ENCODE measurements at regions not wholly inside any gene's neighbourhood (a gene's known extent, or its start where the extent isn't known, plus 50 kb on each side); places are given as distances from the start of the nearest gene placed in this dataset.

DNA sequence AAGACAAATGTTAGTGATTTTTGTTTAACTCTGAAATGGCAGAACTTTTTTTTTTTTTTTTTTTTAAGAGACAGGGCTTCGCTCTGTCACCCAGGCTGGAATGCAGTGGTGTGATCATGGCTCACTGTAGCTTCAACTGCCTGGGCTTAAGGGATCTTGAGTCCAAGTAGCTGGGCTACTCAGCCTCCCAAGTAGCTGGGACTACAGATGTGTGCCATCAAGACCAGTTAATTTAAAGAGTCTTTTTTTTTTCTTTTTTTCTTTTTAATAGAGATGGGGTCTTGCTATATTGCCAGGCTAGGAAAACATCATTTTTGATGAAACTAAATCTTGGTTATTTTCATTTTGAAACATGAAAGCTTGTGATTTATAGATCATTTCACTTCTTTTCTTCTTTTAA, 91.6 kb upstream of the PTCH1 start:
- Mint-ChIP-seq H3K27me3 (ENCODE audit: low read depth) (peaks cover 8% of the 10 kb centered on the region), H3K27ac (no peak overlapping the region), H3K4me3 (no peak overlapping the region), H3K9me3 (no peaks in the 10 kb centered on the region), H3K36me3 (ENCODE audit: low read depth) (no peaks in the 10 kb centered on the region), H3K4me1 (ENCODE audit: low read depth) (no peaks in the 10 kb centered on the region)

DNA sequence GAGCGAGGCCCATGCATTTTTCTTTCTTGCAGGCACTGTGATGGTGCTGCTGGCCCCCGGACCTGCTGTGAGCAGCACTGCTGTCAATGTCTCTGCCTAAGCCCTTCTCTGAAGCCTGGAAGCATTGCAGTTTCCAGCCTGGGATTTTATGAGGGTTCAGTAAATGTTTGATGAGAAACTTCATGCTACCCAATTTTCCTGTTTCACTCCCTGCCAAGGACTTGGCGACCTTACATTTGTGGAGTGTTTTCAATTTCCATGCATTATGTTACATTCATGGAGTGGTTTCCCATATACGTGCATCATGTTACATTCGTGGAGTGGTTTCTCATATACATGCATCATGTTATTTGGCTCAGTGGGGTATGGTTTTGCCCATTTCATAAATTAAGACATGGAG, 90.7 kb upstream of the PTCH1 start:
- Mint-ChIP-seq H3K27ac (no peak overlapping the region), H3K4me3 (no peak overlapping the region), H3K9me3 (no peaks in the 10 kb centered on the region), H3K27me3 (ENCODE audit: low read depth) (peaks cover 6% of the 10 kb centered on the region), H3K4me1 (ENCODE audit: low read depth) (no peaks in the 10 kb centered on the region), H3K36me3 (ENCODE audit: low read depth) (no peaks in the 10 kb centered on the region)

DNA sequence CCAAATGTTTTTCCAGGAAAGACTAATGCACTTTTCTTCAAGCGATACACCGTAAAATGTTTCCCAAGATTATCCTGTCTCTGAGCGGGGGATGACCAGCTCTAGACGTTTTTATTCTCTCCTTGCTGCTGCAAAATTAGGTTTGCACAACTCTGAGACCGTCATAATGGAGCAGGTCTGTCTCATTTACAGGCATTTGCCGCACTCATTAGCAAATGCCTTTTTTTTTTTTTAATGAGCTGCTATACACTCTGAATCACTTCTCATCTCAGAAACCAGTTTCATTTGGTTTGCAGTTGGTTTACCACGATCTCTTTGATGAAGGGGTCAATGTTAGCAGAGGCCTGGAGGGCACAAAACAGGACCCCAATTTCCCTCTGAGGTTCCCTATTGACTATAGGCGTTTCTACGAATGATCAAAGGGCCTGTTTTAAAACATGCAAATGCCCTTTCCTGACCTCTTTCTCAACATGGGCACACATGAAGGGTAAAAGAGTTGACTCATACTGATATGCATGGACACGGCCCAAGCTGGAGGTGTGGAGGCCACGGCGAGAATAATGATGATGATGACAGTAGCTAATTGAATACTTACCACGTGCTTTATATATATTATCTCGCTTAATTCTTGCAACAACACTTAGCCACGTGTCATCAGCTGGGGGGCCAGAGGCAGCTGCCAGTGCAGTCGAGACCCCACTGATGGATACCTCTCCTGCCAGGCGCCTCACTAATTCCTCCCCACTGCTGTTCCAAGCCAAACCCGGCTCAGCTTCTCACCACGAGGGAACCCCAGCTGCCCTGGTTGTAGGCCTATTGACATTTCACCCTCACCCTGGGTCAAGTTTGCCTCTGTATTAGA, 89.9 kb upstream of the PTCH1 start:
- Mint-ChIP-seq H3K36me3 (ENCODE audit: low read depth) (no peaks in the 10 kb centered on the region), H3K4me3 (no peak overlapping the region), H3K4me1 (ENCODE audit: low read depth) (no peaks in the 10 kb centered on the region), H3K27me3 (ENCODE audit: low read depth) (peaks cover 6% of the 10 kb centered on the region), H3K9me3 (no peaks in the 10 kb centered on the region), H3K27ac (no peak overlapping the region)

DNA sequence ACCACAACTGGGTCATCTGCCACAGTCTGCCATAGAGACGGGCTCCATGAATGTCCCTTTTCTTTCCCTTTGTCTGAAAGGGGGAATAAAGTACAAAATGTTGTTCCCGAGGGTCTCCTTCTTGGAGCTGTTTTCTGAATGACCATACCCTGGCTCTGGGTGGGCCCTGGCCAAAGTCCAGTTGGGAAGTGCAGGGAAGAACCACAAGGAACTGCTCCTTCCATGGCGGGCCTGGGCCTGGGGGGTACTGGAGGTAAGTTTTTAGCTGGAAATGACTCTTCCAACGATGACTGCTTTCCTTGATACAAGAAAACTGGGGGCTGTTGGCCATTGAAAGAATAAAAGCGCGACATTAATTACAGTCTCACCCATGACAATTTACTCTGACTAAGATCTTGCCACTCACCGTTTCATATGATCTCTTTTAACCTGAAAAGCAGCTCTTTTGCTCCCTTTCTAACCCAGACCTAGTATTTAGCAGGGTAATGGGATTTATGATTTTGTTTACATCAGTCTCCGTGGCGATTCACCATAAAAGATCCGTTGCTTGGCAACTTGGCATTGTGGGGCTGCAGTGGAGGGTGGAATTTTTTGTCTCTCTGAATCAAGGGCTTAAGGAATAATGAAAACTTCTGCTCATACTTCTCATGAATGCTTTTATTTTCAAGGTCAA, 89.2 kb upstream of the PTCH1 start:
- no peaks in the 10 kb centered on the region for H3K4me1 Mint-ChIP-seq (ENCODE audit: low read depth)
- H3K36me3 Mint-ChIP-seq (ENCODE audit: low read depth) = no peaks in the 10 kb centered on the region
- no peaks in the 10 kb centered on the region for H3K9me3 Mint-ChIP-seq
- no peak overlapping the region for H3K4me3 Mint-ChIP-seq
- no peak overlapping the region for H3K27ac Mint-ChIP-seq
- H3K27me3 Mint-ChIP-seq (ENCODE audit: low read depth) = peaks cover under 1% of the 10 kb centered on the region

DNA sequence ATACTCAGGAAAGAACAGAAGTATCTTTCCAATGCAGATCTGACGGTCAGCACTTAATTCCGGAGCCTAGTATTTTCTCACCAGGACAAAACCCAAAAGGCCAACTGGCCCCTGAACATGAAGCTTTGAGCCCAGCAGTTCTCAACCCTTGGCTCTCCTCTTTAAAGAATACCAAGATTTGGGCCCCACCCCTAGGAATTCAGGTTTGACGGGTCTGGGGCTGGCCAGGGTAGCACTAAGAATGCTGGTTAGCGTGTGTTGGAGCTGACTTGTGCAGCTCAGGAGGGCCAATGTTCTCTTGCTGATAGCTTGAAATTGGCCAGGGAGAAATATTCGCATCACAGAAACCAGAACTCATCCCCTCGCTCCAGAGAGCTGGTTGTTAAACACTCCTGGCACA, 88.3 kb upstream of the PTCH1 start:
- Mint-ChIP-seq H3K27ac (no peak overlapping the region), H3K9me3 (no peaks in the 10 kb centered on the region), H3K36me3 (ENCODE audit: low read depth) (no peaks in the 10 kb centered on the region), H3K27me3 (ENCODE audit: low read depth) (peaks cover 4% of the 10 kb centered on the region), H3K4me3 (no peak overlapping the region), H3K4me1 (ENCODE audit: low read depth) (no peaks in the 10 kb centered on the region)

- Mint-ChIP-seq H3K36me3 (ENCODE audit: low read depth) (no peaks in the 10 kb centered on the region), H3K4me3 (no peak overlapping the region)
Measured at GRCh38 chr9:95598236-95598635, 81.5 kb upstream of the PTCH1 start.

GRCh38 chr9:95595721-95596295, 79.0 kb upstream of the PTCH1 start:
- Mint-ChIP-seq H3K36me3 (ENCODE audit: low read depth) (no peaks in the 10 kb centered on the region), H3K4me1 (ENCODE audit: low read depth) (no peaks in the 10 kb centered on the region), H3K4me3 (no peak overlapping the region), H3K9me3 (no peaks in the 10 kb centered on the region), H3K27ac (no peak overlapping the region), H3K27me3 (ENCODE audit: low read depth) (peaks cover 34% of the 10 kb centered on the region)

More at GRCh38 chr9:95598236-95598635, 81.5 kb upstream of the PTCH1 start:
- Mint-ChIP-seq H3K9me3 (no peaks in the 10 kb centered on the region), H3K4me1 (ENCODE audit: low read depth) (no peaks in the 10 kb centered on the region), H3K27me3 (ENCODE audit: low read depth) (peaks cover 16% of the 10 kb centered on the region), H3K27ac (no peak overlapping the region)

- Mint-ChIP-seq H3K36me3 (ENCODE audit: low read depth) (no peaks in the 10 kb centered on the region), H3K9me3 (no peaks in the 10 kb centered on the region), H3K27me3 (ENCODE audit: low read depth) (peaks cover 33% of the 10 kb centered on the region), H3K4me3 (no peak overlapping the region), H3K4me1 (ENCODE audit: low read depth) (no peaks in the 10 kb centered on the region), H3K27ac (no peak overlapping the region)
Measured at GRCh38 chr9:95592931-95593330, 76.2 kb upstream of the PTCH1 start.

DNA sequence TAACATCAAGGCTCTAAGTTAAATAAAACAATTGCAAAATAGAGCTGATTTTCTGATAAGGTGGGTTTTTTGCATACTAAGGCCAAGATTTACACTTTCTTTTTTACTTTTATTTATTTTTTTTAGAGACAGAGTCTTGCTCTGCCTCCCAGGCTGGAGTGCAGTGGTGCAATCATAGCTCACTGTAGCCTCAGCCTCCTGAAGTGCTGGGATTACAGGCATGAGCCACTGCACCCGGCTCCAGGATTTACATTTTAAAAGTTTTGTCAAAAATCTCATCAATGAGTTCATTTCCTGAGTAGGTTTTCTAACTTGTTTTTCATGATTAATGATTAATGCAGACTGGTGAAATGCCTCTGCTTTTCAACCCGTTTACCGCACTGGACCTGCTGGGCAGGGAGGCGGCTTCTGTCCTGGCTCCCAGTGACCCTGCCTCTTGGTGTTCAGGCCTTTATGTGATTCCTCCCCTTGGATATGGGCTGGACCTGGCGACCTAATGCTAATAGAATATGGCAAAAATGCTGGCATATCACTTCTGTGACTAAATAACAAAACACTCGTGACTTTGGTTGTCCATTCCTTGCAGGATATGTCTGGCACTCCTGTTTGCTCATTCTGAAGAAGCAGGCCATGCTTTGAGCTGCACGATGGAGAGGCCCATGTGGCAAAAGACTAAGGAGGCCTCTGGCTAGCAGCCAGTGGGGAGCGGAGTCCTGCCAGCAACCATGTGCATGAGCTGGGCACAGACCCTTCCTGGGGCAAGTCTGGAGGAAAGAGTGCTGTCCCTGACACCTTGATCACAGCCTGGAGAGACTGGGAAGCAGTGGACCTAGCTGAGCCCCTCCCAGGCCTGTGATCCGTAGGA, 72.2 kb upstream of the PTCH1 start:
- no peaks in the 10 kb centered on the region for H3K36me3 Mint-ChIP-seq (ENCODE audit: low read depth)
- H3K27me3 Mint-ChIP-seq (ENCODE audit: low read depth) = peaks cover 37% of the 10 kb centered on the region
- H3K27ac Mint-ChIP-seq = no peak overlapping the region
- H3K9me3 Mint-ChIP-seq = no peaks in the 10 kb centered on the region
- no peak overlapping the region for H3K4me3 Mint-ChIP-seq
- no peaks in the 10 kb centered on the region for H3K4me1 Mint-ChIP-seq (ENCODE audit: low read depth)

GRCh38 chr9:95587021-95587964, 70.5 kb upstream of the PTCH1 start:
- H3K36me3 Mint-ChIP-seq (ENCODE audit: low read depth) = no peaks in the 10 kb centered on the region
- no peak overlapping the region for H3K4me3 Mint-ChIP-seq
- no peaks in the 10 kb centered on the region for H3K9me3 Mint-ChIP-seq
- H3K4me1 Mint-ChIP-seq (ENCODE audit: low read depth) = no peaks in the 10 kb centered on the region
- H3K27ac Mint-ChIP-seq = no peak overlapping the region
- H3K27me3 Mint-ChIP-seq (ENCODE audit: low read depth) = peaks cover 24% of the 10 kb centered on the region

GRCh38 chr9:95586326-95586725, 69.6 kb upstream of the PTCH1 start:
- Mint-ChIP-seq H3K4me1 (ENCODE audit: low read depth) (no peaks in the 10 kb centered on the region), H3K9me3 (no peaks in the 10 kb centered on the region), H3K4me3 (no peak overlapping the region), H3K36me3 (ENCODE audit: low read depth) (no peaks in the 10 kb centered on the region), H3K27me3 (ENCODE audit: low read depth) (peaks cover 20% of the 10 kb centered on the region), H3K27ac (no peak overlapping the region)

DNA sequence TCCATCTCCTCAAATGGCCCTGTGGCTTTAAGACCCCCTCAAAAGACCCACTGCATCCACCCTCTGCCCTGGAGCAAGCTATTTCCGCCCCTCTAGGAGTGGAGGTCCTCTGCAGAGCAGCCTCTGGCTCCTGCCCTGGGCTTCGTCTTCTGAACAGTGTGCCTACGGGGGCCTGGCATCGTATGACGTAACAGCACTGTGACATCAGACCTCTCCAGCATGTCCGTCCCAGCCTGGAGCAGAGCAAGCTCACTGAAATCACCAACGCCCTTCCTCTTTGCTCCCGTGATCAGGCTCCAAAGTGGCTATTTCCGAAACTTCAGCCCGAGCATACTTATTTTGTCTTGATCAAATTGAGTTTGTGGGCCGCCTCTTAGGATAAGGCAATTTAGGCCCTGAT, 69.1 kb upstream of the PTCH1 start:
- peaks cover 19% of the 10 kb centered on the region for H3K27me3 Mint-ChIP-seq (ENCODE audit: low read depth)
- no peak overlapping the region for H3K4me3 Mint-ChIP-seq
- no peaks in the 10 kb centered on the region for H3K4me1 Mint-ChIP-seq (ENCODE audit: low read depth)
- H3K27ac Mint-ChIP-seq = no peak overlapping the region
- H3K36me3 Mint-ChIP-seq (ENCODE audit: low read depth) = no peaks in the 10 kb centered on the region
- H3K9me3 Mint-ChIP-seq = no peaks in the 10 kb centered on the region

DNA sequence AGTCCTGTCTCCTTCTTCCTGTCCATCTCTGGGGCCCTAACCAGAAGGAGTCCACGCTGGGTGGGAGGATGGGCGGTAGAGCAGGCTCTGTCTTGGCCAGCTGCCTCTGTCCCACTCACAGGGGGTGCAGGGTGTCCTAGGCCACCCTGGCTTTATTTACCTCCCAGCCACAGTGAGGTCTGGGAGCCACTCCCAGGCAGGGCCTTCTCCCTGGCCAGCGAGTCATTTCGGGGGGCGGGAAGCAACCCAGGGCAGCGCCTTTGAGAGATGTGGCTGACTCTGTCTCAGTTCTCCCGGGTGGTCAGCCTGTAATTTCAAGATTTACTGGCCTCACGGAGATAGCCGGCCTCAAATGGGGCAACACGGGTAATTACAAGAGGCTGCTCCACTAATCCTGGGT, 67.4 kb upstream of the PTCH1 start:
- Mint-ChIP-seq H3K27me3 (ENCODE audit: low read depth) (peaks cover 7% of the 10 kb centered on the region), H3K4me1 (ENCODE audit: low read depth) (no peaks in the 10 kb centered on the region), H3K36me3 (ENCODE audit: low read depth) (no peaks in the 10 kb centered on the region)

More for the DNA sequence above, 67.4 kb upstream of the PTCH1 start:
- Mint-ChIP-seq H3K9me3 (no peaks in the 10 kb centered on the region), H3K27ac (no peak overlapping the region), H3K4me3 (no peak overlapping the region)
